Nephron progenitor cell (in vitro differentiated cells): ENCODE measurements at regions not wholly inside any gene's neighbourhood (a gene's known extent, or its start where the extent isn't known, plus 50 kb on each side); places are given as distances from the start of the nearest gene placed in this dataset.

Experiments
- DNase-seq: peaks from one replicate; pipeline ENCODE4 v3.0.0; 2021
- H3K27ac Mint-ChIP-seq: 2 replicates; pipeline ENCODE4 v1.8.0; 2021; ENCODE audit warnings: mild to moderate bottlenecking, moderate library complexity, mixed read lengths
- H3K27me3 Mint-ChIP-seq: 2 replicates; pipeline ENCODE4 v1.8.0; 2021; ENCODE audit warnings: mild to moderate bottlenecking, low read depth, mixed read lengths; ENCODE audit not compliant: poor library complexity
- H3K36me3 Mint-ChIP-seq: 2 replicates; pipeline ENCODE4 v1.8.0; 2021; ENCODE audit warnings: low read depth, mixed read lengths
- H3K4me1 Mint-ChIP-seq: 2 replicates; pipeline ENCODE4 v1.8.0; 2021; ENCODE audit warnings: mixed read lengths
- H3K4me3 Mint-ChIP-seq: 2 replicates; pipeline ENCODE4 v1.8.0; 2021; ENCODE audit warnings: mild to moderate bottlenecking, moderate library complexity, mixed read lengths
- H3K9me3 Mint-ChIP-seq: 2 replicates; pipeline ENCODE4 v1.8.0; 2021; ENCODE audit warnings: mild to moderate bottlenecking, moderate library complexity, mixed read lengths
- TF ChIP-seq, protein P1 (sequence below): fragments of 200-600 bp; sonication (generic); IDR thresholded peaks from 2 replicates; pipeline ENCODE4 v1.5.0; 2021; ENCODE audit warnings: antibody characterized with exemption

DNA sequence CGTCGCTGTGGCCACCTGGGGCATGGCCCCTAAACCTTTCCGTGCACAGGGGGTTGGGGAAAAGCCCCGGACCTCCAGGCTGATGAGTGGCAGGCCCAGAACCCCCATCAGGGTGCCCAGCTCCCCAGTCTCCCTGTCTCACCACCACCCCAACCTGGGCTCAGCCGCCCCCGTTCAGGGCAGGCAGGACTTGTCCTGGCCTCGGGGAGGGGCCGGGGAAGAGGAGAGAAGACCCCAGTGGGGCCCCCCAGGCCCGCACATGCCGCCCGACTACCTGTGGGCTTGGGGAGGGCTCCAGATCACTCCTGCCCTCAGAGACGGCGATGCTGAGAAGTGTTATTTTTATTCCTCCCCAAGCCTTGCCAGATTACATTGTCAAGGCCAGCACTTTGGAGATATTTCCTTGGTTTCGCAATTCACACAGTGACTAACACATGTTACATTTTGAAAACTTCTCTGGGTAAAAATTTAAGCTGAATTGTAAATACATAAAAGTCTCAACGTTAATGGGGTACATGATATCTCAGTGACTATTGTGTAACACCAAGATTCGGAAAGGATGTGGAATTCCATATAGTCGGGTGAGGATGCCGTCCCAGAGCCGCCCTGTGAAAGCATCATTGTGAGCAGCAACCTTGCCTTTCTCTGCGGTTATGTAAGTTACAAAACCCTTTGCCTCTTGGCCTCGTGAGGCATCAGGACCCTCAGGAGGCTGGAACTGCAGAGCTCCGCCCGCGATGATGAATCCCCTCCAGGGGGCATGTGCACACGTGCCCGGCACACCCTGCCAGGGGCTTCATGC is 85.6 kb upstream of the DIO3 start:
- no peak for DNase-seq
- peaks cover 71% of the 10 kb centered on the region for H3K4me1 Mint-ChIP-seq
- no peaks in the 10 kb centered on the region for H3K36me3 Mint-ChIP-seq
- H3K9me3 Mint-ChIP-seq: no peaks in the 10 kb centered on the region
- H3K27me3 Mint-ChIP-seq: peaks cover 6% of the 10 kb centered on the region
- H3K4me3 Mint-ChIP-seq: no peak overlapping the region
- H3K27ac Mint-ChIP-seq: no peak overlapping the region
- TF ChIP-seq, protein P1, sequence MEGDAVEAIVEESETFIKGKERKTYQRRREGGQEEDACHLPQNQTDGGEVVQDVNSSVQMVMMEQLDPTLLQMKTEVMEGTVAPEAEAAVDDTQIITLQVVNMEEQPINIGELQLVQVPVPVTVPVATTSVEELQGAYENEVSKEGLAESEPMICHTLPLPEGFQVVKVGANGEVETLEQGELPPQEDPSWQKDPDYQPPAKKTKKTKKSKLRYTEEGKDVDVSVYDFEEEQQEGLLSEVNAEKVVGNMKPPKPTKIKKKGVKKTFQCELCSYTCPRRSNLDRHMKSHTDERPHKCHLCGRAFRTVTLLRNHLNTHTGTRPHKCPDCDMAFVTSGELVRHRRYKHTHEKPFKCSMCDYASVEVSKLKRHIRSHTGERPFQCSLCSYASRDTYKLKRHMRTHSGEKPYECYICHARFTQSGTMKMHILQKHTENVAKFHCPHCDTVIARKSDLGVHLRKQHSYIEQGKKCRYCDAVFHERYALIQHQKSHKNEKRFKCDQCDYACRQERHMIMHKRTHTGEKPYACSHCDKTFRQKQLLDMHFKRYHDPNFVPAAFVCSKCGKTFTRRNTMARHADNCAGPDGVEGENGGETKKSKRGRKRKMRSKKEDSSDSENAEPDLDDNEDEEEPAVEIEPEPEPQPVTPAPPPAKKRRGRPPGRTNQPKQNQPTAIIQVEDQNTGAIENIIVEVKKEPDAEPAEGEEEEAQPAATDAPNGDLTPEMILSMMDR: no peak

DNA sequence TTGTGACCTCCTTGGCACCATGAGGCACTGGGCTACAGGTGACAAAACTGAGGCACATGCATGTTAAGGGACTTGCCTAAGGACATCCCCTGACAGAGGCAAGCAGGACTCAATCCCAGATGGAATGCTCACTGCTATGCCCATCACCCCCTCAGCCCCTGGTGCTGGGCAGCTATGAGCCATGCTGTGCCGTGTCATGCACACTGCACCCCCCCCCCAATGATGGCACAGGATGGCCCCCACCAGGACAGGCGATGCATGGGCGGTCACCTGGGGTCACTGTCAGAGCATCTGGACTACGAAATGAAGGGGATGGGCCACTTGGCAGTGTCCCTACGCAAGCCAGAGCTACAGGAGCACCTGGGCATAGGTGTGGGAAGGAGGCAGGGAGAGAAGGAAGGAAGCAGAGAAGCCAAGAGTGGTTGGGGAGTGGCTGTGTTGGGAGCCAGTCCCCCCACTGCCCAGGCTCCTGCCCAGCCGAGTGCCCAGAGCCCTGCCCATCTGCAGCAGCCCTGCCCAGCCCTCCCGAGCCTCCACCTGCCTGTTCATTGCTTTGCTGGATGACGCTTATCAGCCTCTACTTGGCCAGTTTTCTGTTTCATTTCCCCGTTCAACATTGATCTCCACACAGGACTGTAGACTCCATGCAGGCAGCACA is 84.9 kb upstream of the DIO3 start:
- Mint-ChIP-seq H3K4me1 (peaks cover 78% of the 10 kb centered on the region), H3K27ac (peak overlapping the region; percentile 31), H3K4me3 (peak overlapping the region; percentile 64), H3K36me3 (no peaks in the 10 kb centered on the region), H3K27me3 (peaks cover 6% of the 10 kb centered on the region), H3K9me3 (no peaks in the 10 kb centered on the region)
- TF ChIP-seq, protein P1: no peak
- DNase-seq: no peak

DNA sequence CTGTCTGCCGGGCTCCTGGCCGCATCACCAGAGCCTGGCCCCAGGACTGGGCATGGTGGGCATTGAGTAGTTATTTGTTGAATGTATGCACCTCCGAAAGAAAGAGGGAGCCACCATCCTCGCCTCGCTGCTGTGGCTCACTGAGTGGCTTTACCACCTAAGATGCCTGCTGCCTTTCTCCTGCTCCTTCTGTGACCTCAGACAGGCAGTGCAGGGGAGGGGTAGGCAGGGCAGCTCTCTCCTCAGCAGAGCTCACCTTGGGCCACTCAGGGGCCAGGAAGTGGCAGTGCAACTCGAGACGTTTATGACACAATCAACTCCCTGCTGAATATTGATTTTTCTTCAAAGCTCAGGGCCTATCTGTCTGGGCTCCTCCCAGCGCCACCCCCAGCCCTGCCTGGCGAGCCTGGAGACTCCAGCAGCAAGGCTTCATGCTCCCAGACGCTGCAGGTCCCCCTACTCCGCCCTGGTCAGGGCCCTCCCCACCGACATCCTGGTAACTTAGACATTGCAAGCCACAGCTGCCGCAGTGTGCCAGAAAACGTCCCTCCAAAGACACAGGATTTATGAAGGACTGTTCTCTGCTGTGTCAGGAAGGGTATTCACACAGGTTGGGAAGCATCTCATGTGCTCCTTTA is 84.3 kb upstream of the DIO3 start:
- Mint-ChIP-seq H3K27me3 (peaks cover 3% of the 10 kb centered on the region), H3K4me3 (peak overlapping the region; percentile 64), H3K27ac (peak overlapping the region; percentile 41), H3K36me3 (no peaks in the 10 kb centered on the region), H3K9me3 (no peaks in the 10 kb centered on the region), H3K4me1 (peaks cover 75% of the 10 kb centered on the region)
- DNase-seq: peak; percentile 73
- TF ChIP-seq, protein P1: no peak

DNA sequence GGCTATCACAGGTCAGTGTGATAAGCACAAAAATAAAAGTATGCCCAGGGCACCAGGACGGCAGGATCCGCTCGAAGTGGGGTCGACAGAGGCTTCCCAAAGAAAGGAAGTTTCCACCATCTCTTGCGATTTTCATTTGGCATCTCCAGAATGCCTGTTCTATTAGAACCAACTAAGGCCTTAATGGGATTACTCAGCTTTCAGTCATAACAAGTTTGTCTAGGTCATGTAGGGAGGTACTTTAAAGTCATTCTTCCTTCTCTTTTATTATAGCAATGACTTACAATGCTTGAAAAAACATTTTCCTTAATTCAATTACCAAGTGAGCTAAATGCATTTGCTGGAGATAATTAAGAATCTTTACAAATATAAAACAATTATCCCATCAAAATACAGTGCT is 83.6 kb upstream of the DIO3 start:
- Mint-ChIP-seq H3K4me3 (peak overlapping the region; percentile 64), H3K4me1 (peaks cover 75% of the 10 kb centered on the region), H3K27me3 (peaks cover 3% of the 10 kb centered on the region), H3K27ac (peak overlapping the region; percentile 41), H3K9me3 (peaks cover 5% of the 10 kb centered on the region), H3K36me3 (peaks cover 2% of the 10 kb centered on the region)
- TF ChIP-seq, protein P1: no peak
- DNase-seq: no peak

DNA sequence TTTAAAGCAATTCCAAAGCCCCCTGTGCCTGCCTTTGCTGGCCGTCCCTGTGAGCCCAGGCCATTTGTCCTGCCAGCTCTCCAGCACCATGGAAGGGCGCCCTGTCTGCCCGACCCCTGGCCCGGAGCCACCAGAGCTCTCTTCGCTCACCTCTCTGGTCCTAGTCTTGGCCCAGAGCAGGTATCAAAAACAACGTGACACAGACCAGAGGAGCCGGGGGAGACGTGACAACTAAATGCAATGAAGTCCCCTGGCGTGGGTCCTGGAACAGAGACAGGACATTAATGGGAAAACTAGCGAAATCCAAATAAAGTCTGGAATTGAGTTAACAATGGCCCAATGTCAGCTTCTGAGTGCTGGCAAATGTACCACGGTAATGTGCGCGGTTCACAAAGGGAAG is 83.2 kb upstream of the DIO3 start:
- TF ChIP-seq, protein P1: no peak
- DNase-seq: no peak
- Mint-ChIP-seq H3K27ac (no peak overlapping the region), H3K27me3 (peaks cover 3% of the 10 kb centered on the region), H3K36me3 (peaks cover 5% of the 10 kb centered on the region), H3K4me1 (peaks cover 71% of the 10 kb centered on the region), H3K4me3 (no peak overlapping the region), H3K9me3 (peaks cover 10% of the 10 kb centered on the region)
